ENCODE measurements at regions not wholly inside any gene's neighbourhood (a gene's known extent, or its start where the extent isn't known, plus 50 kb on each side); places are given as distances from the start of the nearest gene placed in this dataset.

DNA sequence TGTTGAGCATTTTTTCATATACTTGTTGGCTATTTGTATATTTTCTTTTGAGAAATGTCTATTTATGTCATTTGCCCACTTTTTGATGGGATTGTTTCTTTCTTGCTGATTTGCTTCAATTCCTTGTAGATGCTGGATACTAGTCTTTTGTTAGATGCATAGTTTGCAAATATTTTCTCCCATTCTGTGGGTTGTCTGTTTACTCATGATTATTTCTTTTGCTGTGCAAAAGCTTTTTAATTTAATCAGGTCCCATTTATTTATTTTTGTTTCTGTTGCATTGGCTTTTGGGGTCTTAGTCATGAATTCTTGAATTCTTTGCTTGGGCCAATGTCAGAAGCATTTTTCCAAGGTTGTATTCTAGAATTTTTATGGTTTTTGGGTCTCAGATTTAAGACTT lies 251.7 kb downstream of the WNT5A start:
- DNase-seq (ENCODE audit: low spot score) = no peak

DNA sequence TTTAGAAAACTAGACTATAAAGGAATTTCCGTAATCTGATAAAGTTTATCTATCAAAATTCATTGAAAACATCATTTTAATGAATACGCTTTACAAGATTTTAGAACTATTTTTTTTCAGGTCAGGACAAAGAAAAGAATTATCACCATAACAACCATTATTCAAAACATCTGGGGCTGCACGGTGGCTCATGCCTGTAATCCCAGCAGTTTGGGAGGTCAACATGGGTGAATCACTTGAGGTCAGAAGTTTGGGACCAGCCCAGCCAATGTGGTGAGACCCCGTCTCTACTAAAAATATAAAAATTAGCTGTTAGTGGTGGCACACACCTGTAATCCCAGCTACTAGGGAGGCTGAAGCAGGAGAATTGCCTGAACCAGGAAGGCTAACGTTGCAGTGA lies 260.4 kb downstream of the WNT5A start:
- no peak for DNase-seq (ENCODE audit: low spot score)

DNA sequence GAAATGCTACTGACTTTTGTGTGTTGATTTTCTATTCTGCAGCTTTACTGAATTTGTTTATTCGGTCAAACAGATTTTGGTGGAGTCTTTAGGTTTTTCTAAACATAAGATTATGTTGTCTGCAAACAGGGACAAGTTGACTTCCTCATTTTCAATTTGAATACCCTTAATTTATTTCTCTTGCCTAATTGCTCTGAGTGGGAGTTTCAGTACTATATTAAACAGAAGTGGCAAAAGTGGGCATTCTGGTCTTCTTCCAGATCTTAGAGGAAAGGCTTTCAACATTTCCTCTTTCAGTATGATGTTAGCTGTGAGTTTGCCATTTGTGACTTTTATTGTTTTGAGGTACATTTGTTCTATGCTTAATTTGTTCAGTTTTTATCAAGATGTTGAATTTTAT lies 268.5 kb downstream of the WNT5A start:
- DNase-seq (ENCODE audit: low spot score) = no peak

DNA sequence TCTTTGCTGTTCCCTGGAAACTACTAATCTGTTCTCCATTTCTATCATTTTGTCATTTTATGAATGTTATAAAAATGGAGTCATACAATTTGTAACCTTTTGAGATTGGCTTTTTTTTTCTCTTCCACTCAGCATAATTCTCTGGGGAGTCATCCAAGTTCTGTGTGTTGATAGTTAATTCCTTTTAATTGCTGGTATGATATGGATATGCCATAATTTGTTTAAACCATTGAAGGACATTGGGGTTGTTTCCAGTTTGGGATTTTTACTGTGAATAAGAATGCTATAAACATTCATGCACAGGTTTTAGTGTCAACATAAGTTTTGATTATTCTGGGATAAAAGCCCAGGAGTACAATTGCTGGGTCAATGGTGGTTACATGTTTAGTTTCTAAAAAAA lies 279.4 kb downstream of the WNT5A start:
- no peak for DNase-seq (ENCODE audit: low spot score)

DNA sequence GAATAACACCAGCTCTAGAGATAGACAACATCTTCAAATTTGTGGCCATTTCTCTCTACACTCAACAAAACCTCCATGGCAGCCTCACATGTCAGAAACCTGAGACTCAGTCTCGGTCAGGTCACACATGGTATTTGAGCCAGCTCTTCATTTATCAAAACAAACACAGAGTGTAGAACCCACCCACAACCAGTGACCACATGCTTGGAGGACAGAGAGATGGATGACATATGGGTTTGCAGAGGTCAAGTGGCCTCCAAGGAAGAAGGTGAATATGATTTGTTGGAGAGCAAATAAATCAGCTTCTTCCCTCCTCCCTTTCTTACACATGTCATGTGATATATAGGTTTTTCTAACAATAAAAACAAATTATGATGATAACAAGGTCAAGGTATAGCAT lies 278.1 kb upstream of the LRTM1 start:
- no peak for DNase-seq (ENCODE audit: low spot score)

DNA sequence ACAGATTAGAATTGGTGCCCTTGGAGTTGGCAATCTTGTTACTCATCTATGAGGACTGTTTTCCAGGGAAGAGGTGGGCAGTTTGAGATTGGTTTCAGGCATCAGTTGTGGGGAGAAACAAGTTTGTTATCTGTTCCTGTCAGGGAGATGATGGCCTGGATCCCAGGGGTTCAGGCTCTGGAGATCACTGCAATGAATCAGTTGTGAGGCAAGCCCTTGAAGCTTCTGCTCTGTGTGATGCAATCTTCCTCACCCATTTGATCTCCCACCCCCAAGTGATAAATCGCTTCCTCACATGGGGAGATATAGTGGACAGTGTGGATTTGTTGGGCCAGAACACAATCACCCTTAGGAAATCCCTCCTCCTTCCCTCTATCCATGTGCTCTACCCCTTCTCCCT lies 276.6 kb upstream of the LRTM1 start:
- no peak for DNase-seq (ENCODE audit: low spot score)

DNA sequence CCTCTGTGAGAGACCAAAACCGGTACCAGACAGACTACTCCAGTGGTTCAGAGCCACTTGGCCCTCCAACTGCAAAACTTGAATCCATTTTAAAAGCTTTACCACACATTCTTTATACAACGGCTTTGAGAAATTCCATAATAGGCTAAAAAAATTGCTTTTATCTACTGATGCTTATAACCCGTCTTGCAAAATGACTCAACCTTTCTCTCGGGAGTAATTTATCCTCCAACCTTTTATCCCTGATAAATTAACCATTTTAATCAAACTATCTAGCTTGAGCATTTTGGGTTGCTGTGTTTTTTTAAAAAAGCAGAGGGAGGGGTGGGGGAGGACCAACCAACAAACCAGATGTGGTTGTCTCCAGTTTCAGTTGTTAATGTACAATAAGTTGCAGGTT lies 275.7 kb upstream of the LRTM1 start:
- no peak for DNase-seq (ENCODE audit: low spot score)

DNA sequence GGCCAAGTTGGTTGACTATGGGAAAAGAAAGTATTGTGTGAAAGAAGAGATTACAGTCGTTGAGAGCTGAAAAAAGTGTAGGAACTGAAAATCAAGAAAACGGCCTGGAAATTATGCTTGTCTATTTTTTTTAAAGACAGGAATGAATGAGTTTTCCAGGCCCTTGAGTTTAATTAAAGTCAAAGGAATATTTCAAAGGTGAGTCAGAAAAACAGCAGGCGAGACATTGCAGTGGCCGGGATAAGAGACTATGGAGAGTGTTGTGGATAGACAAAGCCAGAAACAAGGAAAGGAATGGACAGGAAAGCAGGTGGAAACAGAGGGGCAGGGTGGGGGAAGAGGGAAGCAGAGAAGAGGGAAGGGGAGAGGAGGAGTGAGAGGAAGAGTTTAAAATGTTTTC lies 275.1 kb upstream of the LRTM1 start:
- no peak for DNase-seq (ENCODE audit: low spot score)

DNA sequence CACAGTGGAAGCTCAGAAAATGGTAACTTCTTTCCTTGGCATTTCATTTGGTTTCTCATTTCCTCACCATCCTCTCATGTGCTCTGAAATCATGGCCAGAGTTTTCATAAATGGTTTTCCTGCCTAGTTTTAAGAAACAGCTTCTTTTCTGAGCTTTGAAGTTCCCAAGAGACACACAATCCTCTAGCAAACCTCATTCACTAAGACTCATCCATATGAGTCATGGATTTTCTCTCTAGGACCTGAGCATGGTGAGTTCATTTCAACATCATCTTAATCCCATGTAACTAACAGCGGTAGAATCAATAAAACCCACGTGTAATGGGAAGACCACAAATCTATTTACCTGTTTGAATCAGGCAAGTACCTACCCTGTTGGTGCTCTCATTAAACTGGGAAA lies 274.5 kb upstream of the LRTM1 start:
- DNase-seq (ENCODE audit: low spot score) = no peak

DNA sequence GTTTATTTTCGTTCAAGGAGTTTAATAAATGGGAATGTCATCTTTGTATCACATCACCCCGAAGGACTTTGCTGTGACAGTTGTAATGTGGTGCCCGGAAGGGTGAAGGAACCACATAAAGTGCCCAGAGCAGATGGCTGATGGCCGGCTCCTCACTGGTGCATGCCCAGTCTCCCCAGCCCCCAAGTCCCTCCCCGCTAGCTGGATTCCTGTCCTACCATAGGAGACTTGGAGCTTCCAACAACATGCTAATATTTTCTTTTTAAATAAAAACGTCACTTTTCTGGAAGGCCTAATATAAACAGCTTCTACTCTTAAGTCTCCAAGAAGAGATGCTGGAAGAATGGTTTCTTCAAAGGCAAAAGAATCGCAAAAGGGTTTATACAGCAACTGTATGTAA lies 273.9 kb upstream of the LRTM1 start:
- DNase-seq (ENCODE audit: low spot score) = no peak

DNA sequence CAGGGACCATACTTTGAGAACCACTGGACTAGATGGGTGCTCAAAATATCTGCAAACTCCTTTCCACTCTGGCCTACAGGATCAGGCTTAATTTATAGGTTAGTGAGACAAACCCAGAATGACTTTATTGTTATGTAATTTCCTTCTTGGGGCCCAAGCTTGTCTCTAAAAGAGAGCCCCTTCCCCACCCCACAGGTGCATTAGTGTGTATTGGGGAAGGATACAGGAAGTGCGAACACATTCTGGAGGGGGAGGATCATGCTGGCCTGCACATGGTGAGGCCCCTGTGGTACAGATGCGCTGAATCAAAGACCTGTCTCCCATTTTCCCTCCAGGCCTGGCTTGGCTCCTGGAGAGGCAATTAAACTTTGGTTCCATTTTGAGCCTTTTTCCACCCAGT lies 273.0 kb upstream of the LRTM1 start:
- no peak for DNase-seq (ENCODE audit: low spot score)

DNA sequence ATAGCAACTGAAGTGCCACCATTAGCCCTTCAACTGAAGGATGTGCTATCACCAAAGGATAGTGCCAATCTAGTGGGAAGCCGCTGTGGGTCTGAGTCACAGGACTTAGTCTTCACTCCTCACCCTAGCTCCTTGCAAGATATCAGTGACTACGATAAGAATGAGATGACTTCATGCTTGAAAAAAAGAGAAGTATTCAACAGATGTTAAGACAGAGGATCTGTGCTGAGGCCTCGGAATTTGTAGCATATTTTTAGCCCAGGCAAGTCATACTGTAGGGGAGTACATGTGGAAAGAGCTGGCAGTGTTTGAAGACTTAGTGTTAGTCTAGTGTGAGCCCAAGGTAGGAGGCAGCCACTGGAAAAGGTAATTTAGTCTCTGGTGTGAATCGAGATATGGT lies 270.7 kb upstream of the LRTM1 start:
- DNase-seq (ENCODE audit: low spot score) = no peak

DNA sequence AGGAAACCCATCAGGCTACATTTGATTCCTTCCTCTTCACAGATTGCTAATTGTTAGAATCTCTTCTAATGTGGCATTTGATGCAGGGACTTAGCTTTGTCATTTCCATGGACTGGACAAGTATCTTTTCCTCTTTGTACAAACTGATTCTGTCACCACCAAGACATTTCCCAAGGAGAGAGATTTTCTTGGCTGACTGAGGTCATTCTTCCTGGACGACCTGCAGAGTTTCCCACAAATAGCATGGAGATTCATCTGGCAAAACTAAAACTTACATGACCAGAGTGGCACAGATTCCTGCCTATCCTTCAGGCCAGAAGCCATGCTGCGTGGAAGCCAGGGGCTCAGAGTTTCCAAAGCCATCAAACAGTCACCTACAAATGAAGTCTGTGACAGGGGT lies 269.2 kb upstream of the LRTM1 start:
- no peak for DNase-seq (ENCODE audit: low spot score)

DNA sequence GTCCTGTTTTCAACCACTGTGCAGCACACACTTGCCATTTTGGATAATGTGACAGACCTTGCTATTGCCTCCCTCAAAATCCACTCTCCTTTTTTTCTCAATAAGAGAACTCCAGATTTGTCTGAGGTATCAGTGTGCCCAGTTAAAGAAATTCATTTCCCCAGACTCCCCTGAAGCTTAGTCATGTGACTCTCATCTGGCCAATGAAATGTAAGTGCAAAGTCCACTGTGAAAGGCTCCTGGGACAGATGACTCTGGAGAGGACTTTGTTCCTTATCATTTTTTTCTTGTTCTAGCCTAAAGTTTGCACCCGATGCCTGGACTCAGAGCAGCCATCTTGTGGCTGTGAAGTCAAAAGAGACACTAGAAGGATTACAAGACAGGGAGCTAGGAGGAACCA lies 268.6 kb upstream of the LRTM1 start:
- no peak for DNase-seq (ENCODE audit: low spot score)

DNA sequence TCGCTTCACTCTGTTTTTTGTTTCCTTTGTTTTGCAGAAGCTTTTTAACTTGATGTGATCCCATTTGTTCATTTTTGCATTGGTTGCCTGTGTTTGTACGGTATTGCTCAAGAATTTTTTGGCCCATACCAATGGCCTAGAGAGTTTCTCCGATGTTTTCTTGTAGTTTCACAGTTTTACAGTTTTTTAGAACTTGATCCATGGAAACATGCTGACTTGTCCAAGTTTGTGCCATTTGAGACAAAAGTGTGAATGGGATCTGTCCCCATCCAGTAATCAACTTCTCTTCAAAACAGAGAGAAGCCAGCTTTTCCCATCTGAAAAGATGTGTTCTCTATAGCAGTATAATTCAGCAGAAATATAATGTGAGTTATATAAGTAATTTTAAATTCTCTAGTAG lies 266.5 kb upstream of the LRTM1 start:
- no peak for DNase-seq (ENCODE audit: low spot score)

DNA sequence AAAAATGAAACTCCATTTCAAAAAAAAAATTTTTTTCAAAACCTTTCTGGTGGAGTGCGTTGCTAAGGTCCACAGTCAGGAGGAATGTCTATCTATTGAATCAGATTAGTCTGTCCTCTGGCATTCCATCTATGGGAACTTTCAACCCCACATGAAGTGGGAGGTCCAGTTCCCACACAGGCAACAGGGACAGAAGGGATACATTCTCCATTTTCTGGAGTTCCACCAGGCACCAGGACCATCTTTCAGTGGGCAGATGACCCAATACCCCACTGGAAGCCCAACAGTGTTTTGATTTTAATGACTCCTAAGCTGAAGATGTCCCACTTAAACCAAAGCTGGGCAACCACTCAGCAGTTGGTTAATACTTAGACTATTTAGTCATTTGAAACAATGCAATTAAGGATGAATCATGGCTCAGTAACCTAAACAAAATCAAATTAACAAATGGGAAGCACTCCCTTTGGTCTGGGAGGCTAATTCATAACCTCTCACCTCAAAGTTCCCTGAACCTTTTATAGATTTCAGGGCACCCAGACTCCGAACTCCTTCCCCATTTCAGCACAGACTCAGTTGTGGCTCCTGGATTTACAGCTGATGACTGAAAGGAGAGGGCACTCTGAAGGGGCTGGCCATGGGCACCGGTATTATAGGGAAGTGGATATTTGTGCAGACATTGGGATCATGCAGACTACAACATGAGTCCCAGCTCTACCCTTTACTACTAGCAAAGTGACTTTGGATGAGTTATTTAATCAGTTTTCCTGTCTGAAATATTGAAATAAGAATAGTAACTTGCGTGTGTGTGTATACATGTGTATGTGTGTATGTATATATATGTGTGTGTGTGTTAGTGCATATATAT lies 264.3 kb upstream of the LRTM1 start:
- no peak for DNase-seq (ENCODE audit: low spot score)

DNA sequence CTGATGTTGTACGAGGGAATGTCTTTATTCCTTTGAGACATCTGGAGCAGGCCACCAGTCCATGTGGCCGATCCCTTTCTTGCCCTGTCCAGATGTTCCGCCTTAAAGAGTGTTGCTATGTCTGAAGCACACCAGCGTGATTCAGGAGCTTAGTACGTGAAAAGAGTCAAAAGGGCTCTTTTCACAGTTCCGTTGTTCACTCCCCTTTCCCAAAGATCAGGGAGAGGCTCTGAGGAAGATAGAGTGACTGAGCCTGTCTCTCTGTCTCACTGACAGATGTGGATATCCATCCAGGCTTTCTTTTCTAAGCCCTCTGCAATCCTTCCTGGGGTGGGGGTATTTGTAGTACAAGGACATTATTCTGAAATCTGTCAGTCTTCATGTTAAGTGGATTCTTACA lies 262.5 kb upstream of the LRTM1 start:
- no peak for DNase-seq (ENCODE audit: low spot score)

DNA sequence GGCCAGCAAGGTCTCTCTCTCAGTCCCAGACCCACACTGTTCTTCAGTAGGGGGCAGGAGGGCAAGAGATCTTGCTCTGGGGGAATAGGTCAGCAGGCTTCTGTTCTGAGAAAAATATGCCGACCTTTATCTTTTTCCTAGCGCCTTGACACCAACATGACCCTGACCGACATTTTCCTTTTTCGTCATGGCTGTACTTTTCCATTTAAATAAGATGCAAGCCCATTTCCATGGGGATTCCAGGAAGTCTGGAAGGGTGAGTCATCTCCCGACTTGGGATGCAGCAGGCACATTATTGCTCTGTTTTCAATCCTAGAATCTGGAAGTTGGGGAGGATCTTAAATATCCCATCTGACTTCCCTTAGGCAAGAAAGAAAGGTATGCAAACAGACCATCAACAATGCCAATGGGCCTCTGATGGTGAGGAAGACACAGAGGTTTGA lies 261.5 kb upstream of the LRTM1 start:
- DNase-seq (ENCODE audit: low spot score) = no peak

DNA sequence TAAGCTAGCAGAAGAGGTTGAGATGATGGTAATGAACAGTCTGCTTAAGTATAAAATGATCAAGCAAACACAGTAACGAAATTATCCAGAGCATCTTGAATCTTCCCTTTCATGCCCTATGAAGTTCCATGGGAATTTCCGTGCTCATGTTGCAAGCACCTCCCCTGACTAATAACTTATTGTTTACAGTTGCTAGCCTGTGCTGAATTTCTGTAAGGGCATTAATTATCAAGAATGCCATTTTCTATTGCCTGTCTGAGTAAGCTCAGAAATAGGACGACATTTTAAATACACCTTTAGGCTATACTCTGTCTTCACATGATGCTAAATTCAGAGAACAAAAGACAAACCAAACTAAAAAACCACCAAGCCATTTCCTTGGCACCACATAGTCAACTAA lies 257.5 kb upstream of the LRTM1 start:
- DNase-seq (ENCODE audit: low spot score) = no peak

DNA sequence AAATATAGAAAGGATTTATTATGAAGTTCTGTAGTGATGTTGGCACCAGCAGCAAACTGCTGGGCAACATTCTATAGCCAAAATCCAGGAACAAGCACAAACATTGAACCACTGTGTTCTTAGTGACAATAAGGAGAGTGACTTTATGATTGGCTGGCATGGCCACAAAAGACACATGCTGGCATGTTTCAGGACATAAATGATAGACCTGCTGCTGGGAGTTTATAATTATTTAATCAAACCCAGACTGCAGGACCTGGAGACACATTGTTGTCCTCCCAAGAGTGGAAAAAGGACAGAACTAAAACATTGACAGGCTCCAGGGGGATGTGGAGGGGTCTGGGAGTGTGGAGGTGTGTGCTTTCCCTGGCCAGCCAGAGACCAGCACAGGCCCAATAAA lies 255.3 kb upstream of the LRTM1 start:
- no peak for DNase-seq (ENCODE audit: low spot score)

DNA sequence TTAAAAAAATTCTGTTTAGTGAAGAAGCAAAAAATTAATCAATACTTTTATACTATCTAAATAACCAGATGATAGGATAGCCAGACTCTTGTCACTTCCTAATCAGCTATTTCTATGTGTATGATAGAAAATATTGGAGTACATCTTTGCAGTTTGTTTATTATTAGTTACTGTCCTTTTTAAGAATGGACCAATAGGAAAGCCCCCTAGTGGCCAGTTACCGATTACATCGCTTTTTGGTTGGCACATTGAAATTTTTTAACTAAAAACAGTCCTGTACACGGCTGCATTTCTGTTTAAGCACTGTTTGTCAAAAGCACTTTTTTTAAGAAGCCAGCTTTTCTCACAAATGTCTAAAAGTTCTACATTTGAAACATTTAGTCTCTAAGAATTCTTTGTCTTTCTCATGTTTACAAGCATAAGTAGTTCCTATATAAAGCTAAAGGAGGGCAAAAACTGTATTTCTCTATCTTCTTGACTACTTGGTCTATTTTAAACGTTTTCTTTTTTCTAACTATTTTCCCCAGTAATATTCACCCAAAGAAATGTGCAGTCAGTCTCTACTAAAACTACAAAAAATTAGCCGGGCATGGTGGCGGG lies 253.2 kb upstream of the LRTM1 start:
- DNase-seq (ENCODE audit: low spot score) = peak; percentile 25

DNA sequence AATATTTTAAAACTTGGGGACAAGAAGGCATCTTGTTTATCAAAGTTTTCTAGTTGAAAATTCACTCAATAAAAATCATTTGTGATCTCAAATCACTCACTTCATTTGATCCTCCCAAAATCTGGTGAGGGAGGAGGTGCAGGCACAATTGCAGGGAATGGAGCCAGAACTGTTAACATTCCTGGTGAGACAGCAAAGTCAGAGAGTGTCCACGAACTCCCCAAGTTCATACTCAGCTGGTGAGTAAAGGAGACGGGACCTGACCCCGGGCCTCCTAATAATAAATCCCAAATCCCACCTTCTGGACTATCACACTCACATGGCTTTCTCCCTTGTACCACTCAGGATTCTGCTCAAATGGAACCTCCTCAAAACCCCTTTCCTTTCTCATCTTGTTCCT lies 252.3 kb upstream of the LRTM1 start:
- DNase-seq (ENCODE audit: low spot score) = no peak

DNA sequence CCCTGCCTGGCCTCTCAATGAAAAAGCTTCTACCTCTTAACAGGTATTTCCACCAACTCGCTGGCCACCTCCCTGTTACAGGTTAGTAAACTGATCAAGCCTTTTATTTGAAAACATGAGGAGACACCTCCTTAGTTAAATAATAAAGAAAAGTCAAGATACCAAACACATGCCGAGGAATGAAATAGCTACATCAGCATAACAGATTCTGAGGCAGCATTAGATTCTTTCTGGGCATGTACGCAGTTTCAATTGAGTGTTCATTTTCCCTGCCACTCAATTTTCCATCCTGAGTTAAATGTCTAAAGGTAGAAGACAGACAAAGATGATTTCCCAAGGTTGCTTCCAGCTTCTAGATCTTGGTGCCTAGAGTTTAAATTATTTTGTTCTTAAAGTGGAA lies 250.5 kb upstream of the LRTM1 start:
- no peak for DNase-seq (ENCODE audit: low spot score)

DNA sequence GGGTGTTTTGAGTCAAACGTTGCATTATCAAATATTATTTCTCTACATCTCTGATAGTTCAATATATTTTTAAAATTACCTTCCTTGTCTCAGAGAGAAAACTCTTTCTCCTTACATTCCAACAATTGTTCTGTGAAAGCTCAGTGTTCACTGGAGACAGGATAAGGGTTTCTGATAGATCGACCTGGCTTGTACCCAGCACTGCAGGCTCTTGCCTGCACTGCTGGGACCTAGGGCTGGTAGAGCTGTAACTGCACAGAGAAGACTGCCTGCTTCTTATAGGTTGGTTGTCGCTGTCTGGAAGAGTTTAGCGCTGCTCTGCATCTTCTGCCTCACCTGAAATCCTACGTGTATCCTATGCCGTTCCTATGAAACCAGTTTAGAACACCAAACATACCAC lies 249.9 kb upstream of the LRTM1 start:
- DNase-seq (ENCODE audit: low spot score) = no peak
